Suprapubic skin (tissue), 3 donors: ENCODE measurements at regions not wholly inside any gene's neighbourhood (a gene's known extent, or its start where the extent isn't known, plus 50 kb on each side); places are given as distances from the start of the nearest gene placed in this dataset.

Experiments used
- POLR2AphosphoS5 ChIP-seq, 3 donors: sonication (generic); formaldehyde crosslinking; IDR thresholded peaks; one replicate each; pipeline ENCODE4 v1.6.1; 2017; ENCODE audit warnings: antibody characterized with exemption in 3 of 3
- TF ChIP-seq, protein P1 (sequence below), 2 donors: fragments of 200-600 bp in 1 of 2; fragments of 450-650 bp in 1 of 2; sonication (generic) in 1 of 2; IDR thresholded peaks; one replicate each; pipeline ENCODE4 v1.5.1; 2016 to 2019; ENCODE audit warnings: antibody characterized with exemption in 2 of 2, mild to moderate bottlenecking in 1 of 2, moderate library complexity in 1 of 2

DNA sequence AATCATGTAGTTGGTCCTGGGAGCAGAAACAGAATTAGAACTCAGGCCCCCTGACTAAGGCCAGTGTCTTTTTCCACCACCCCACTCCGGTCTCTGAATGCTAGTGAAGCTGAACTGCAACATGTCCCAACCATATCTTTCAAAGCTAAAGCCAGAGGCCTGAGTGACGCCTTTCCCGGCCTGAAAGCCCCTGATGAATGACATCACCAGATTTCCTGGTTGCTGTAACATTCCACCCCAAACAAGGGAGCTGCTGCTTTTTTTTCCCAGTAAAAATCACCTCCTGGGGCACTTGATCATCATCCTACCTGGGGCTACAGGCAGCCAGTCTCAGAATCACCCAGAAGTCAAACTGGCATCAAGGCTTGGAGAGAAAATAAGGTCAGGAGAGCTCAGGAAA is 162.7 kb downstream of the ARL4C start:
- TF ChIP-seq, protein P1, sequence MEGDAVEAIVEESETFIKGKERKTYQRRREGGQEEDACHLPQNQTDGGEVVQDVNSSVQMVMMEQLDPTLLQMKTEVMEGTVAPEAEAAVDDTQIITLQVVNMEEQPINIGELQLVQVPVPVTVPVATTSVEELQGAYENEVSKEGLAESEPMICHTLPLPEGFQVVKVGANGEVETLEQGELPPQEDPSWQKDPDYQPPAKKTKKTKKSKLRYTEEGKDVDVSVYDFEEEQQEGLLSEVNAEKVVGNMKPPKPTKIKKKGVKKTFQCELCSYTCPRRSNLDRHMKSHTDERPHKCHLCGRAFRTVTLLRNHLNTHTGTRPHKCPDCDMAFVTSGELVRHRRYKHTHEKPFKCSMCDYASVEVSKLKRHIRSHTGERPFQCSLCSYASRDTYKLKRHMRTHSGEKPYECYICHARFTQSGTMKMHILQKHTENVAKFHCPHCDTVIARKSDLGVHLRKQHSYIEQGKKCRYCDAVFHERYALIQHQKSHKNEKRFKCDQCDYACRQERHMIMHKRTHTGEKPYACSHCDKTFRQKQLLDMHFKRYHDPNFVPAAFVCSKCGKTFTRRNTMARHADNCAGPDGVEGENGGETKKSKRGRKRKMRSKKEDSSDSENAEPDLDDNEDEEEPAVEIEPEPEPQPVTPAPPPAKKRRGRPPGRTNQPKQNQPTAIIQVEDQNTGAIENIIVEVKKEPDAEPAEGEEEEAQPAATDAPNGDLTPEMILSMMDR (IDR thresholded peaks at IDR 0.05), result no peak
- TF ChIP-seq POLR2AphosphoS5 (IDR thresholded peaks at IDR 0.05), result no peak
